GM18951 (cell line): ENCODE measurements at regions not wholly inside any gene's neighbourhood (a gene's known extent, or its start where the extent isn't known, plus 50 kb on each side); places are given as distances from the start of the nearest gene placed in this dataset.
"Not testable (repeated sequence)": the region's sequence is repeated elsewhere in the genome, so short reads cannot be mapped to it uniquely, and the experiment has no call there.

Experiments
- POLR2A ChIP-seq: IDR thresholded peaks from 4 replicates; pipeline ENCODE4 v1.6.1; 2011; ENCODE audit warnings: mild to moderate bottlenecking; ENCODE audit not compliant: insufficient read length, insufficient read depth; ENCODE audit errors: extremely low read depth
- in situ Hi-C: fragments of 300-500 bp; cut with MboI; formaldehyde crosslinking; loops from one replicate; pipeline ENCODE4 v1.12.0; 2022; ENCODE audit warnings: low sequenced_read_pairs, mixed read lengths, inconsistent platforms; ENCODE audit not compliant: unreplicated experiment

DNA sequence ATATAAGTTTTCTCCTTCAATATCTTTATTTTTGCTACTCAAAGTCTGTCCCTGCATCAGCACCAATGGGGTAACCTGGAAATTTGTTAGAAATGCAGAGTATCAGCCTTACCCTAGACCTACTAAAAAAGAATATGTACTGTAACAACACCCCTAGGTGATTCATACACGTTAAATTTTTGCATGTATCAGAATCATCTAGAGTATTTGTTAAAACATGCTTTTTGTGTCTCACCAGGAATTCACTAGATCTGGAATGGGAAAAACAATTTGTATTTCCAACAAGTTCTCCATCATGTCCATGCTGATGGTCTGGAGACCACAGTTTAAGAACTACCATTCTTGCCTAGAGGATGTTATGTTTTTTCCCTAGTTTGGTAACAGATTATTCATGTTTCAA, 196.0 kb upstream of the EDNRA start:
- TF ChIP-seq POLR2A, result no peak
- in situ Hi-C loops, result no loop called here

DNA sequence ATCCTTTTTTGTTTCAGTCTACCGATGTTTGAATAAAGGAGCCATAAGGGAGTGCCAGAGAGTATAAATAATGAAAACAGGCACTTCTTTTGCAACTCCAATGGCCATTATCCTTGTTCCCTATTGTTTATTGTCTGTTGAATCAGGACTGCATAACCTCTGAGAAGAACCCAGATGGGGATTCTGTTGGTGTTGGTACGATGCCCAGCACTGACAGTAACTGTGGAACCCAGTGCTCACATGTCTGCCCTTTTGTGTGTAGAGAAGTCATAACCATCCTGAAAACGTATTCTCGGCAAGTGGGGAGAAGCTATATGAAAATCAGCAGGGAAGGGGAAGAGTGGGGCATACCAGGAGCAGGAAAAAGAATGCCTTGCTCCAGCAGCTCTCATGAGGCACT, 195.1 kb upstream of the EDNRA start:
- in situ Hi-C loops, result no loop called here
- no peak for TF ChIP-seq POLR2A

DNA sequence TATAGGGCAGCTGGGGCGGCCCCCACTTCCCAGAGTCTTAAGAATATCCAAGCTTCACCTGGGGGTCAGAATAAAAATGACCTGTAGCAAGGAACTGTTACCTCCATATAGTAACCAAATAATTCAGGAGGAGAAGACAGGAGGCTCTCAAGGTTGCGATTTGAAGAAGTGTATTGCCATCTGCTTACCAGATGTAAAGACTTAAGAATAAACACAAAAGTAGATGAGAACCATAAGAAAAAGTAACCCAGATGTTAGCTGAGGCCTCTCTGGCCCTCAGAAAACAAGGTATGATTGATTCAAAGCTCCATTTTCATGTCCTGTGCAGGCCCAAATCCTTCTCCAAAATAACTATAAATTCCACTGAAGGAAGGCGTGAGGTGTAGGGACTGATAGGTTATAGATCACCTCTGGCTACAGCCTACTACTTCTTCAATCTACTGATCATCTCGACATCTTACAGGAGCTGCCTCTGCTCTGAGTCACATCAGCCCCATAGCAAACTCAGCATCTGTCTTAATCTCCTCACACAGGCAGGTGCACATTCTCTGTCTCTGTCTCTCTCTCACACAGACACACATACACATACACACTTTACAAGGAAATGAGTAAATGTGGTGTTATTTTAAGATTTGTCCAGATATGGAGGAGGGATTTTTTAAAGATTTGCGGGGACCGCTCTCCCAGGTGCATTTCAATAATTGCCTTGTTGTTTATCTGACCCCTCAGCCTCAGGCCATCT, 193.9 kb upstream of the EDNRA start:
- in situ Hi-C loops, result no loop called here
- TF ChIP-seq POLR2A, result no peak

GRCh38 chr4:147287588-147287890, 193.4 kb upstream of the EDNRA start:
- in situ Hi-C loops, result no loop called here
- TF ChIP-seq POLR2A, result no peak

GRCh38 chr4:147288512-147288911, 192.4 kb upstream of the EDNRA start:
- TF ChIP-seq POLR2A, result no peak
- in situ Hi-C loops, result no loop called here

DNA sequence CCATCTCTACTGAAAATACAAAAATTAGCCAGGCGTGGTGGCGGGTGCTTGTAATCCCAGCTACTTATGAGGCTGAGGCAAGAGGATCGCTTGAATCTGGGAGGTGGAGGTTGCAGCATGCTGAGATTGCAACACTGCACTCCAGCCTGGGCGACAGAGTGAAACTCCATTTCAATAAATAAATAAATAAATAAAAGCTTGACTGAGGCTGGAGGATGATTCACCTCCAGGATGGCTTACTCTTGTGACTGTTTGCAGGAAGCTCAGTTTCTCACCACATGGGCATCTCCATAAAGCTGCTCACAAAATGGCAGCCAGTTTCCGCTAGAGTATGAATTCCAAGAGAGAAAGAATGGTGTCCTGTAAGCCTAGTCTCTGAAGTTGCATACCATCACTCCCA, 191.7 kb upstream of the EDNRA start:
- in situ Hi-C loops, result no loop called here
- TF ChIP-seq POLR2A, result no peak

- in situ Hi-C loops, result not testable (repeated sequence)
Observed at GRCh38 chr4:147292604-147293313, 188.1 kb upstream of the EDNRA start.

DNA sequence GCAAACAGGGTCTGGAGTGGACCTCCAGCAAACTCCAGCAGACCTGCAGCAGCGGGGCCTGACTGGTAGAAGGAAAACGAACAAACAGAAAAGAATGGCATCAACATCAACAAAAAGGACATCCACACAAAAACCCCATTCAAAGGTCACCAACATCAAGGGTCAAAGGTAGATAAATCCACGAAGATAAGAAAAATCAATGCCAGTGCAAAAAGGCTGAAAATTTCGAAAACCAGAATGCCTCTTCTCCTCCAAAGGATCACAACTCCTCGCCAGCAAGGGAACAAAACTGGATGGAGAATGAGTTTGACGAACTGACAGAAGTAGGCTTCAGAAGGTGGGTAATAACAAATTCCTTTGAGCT, 187.6 kb upstream of the EDNRA start:
- in situ Hi-C loops, result not testable (repeated sequence)

DNA sequence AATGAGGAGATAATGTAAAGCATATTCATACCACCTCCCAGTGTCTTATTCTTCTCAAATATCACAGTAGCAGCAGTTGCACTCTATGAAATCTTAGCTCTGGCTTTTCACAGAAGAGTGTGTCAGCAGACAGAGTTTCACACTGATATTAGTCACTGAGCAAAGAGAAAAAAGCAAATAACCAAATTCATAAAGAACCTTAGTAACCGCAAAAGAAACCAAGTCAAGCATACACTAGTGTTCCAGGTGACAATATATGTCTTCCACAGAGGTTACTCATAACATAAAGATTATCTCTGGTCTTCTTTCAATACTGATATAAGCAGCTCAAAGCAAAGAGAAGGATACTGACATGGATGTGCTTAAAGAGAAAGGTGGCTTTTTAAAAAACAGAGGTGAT, 181.7 kb upstream of the EDNRA start:
- in situ Hi-C loops, result no loop called here
- no peak for TF ChIP-seq POLR2A

DNA sequence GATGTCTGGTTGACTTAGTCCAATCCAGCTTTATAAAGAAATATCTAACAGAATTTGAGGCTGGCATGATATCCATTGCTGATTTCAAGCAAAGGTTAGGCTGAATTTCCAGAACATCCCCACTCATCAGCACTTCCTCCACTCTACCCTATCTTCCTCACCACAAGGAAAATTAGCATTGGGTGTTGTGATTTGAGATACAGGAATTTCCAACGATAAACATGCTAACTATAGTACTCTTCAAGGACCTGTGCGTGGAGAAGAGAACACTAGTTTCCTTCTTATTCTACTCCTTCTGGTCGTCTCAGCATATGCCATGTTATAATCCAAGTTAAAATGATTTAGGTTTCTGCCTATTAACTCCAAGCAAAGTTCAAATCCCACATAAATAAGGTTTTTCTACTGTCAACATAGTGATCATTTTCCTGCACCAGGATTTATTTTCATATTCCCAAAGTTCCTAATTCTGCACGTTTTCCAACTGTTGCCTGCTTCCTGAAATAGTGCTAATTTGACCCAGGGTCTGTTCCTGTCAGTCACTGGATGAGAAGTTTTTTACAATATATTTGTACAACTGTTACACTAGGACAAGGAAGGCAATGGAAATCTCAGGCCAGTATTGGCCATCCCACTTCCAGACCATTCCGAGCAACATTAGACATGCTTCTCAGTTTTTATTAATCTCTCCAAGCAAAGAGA, 177.6 kb upstream of the EDNRA start:
- in situ Hi-C loops, result no loop called here
- no peak for TF ChIP-seq POLR2A

DNA sequence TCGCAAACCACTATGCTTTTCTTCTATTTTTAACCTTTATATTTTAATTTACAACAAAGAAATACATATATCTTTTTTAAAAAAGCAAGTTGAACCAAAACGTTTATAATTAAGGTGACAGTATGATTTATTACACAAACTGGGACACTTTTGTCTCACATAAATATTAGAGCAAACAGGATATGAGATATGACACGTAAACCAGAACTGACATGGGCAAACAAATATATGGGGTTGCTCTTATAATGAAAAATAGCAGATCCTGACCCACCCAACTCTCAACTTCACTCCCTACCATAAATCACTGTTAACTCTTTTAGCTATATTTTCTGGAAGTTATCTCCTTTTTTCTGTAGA, 177.0 kb upstream of the EDNRA start:
- in situ Hi-C loops, result no loop called here
- TF ChIP-seq POLR2A, result no peak

- in situ Hi-C loops, result no loop called here
- no peak for TF ChIP-seq POLR2A
Observed at GRCh38 chr4:147307896-147308674, 172.8 kb upstream of the EDNRA start.

DNA sequence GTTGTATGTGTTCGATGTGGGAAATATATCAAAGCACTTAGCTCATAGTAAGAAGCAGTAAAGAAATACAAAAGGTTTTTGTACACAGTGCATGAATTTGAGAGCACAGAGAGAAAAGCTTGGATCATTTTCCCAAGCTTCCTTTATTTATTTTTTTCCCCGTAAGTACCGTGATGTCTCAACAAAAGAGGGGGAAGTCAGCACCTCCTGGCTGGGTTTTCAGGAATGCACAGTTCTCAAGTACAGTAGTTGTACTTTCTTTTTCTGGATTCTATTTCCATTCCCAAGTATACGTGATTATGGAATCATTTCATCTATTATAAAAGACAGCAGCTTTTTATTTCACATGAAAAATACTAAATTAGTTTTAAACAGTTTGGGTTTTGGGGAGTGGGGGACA, 171.5 kb upstream of the EDNRA start:
- TF ChIP-seq POLR2A, result no peak
- in situ Hi-C loops, result no loop called here

DNA sequence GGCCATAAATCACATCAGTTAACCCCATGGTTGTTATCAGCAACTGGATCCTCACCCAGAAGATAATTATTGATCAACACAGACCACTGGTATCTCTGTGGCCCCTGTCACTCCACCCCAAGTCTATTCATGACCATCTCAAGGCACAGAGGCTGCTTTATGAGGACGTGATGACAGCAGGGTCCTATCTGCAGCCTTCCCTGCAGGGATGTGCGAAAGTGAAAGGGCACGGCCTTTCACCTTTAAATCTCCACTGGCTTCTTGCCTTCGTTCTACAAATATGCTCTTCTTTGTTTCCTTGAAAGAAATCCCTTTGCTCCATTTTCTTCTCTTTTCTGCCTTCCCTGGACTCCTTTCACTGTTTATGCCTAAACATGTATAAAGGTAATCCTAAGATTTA, 170.6 kb upstream of the EDNRA start:
- in situ Hi-C loops, result no loop called here
- no peak for TF ChIP-seq POLR2A

GRCh38 chr4:147311956-147312355, 168.9 kb upstream of the EDNRA start:
- TF ChIP-seq POLR2A, result no peak
- in situ Hi-C loops, result no loop called here
